Vagina (tissue), 2 donors: ENCODE measurements at regions not wholly inside any gene's neighbourhood (a gene's known extent, or its start where the extent isn't known, plus 50 kb on each side); places are given as distances from the start of the nearest gene placed in this dataset.

Experiments
- DNase-seq, 2 donors: peaks; one replicate each; pipeline ENCODE4 v3.0.0-alpha.2; 2017; ENCODE audit errors: extremely low spot score in 2 of 2
- H3K27ac ChIP-seq: fragments of 200-600 bp; sonication (generic); one replicate; pipeline ENCODE4 v1.5.1; 2019
- H3K27me3 ChIP-seq: fragments of 200-600 bp; sonication (generic); one replicate; pipeline ENCODE4 v1.5.1; 2019
- H3K36me3 ChIP-seq, 2 donors: fragments of 200-600 bp; sonication (generic); one replicate each; pipeline ENCODE4 v1.5.1; 2017 to 2019
- H3K4me1 ChIP-seq: fragments of 200-600 bp; sonication (generic); one replicate; pipeline ENCODE4 v1.5.1; 2019
- H3K4me3 ChIP-seq, 2 donors: fragments of 200-600 bp; sonication (generic); 1 replicate in 1 of 2; 2 replicates in 1 of 2; pipeline ENCODE4 v1.5.1; 2016 to 2019
- H3K9me3 ChIP-seq: fragments of 200-600 bp; sonication (generic); one replicate; pipeline ENCODE4 v1.5.1; 2019
- POLR2A ChIP-seq, 2 donors: fragments of 450-650 bp; IDR thresholded peaks; one replicate each; pipeline ENCODE4 v1.6.1; 2017; ENCODE audit warnings: antibody characterized with exemption in 2 of 2, mild to moderate bottlenecking in 2 of 2, moderate library complexity in 2 of 2
- POLR2AphosphoS5 ChIP-seq, 2 donors: sonication (generic); formaldehyde crosslinking; IDR thresholded peaks; one replicate each; pipeline ENCODE4 v1.9.0; 2017; ENCODE audit warnings: antibody characterized with exemption in 2 of 2, mild to moderate bottlenecking in 2 of 2, low read depth in 1 of 2; ENCODE audit not compliant: insufficient read depth in 1 of 2
- intact Hi-C: fragments of 100-400 bp; cut with DNase I; formaldehyde crosslinking; loops from one replicate; pipeline ENCODE4 v1.15.1; 2023
- TF ChIP-seq, protein P1 (sequence below), 3 experiments: fragments of 450-650 bp in 2 of 3; fragments of 200-600 bp in 1 of 3; sonication (generic) in 1 of 3; IDR thresholded peaks; one replicate each; pipeline ENCODE4 v1.5.1; 2017 to 2019; ENCODE audit warnings: antibody characterized with exemption in 3 of 3, mild to moderate bottlenecking in 2 of 3, moderate library complexity in 2 of 3

DNA sequence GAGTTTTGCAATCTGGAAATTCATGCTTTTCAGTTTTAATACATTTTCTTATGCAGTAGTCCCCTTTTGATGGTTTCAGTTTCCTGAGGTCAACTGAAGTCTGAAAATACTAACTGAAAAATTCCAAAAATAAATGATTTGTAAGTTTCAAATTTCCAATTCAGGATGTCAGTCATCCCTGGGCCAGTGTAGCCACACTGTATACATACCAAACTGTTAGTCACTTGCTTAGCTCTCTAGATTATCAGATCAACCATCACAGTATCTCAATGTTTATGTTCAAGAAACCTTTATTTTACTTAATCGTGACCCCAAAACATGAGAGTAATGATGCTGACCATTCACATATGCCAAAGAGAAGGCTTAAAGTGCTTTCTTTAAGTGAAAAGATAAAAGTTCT is 715.5 kb downstream of the GBE1 start:
- H3K27ac ChIP-seq = no peak overlapping the region
- no peak overlapping the region for H3K4me3 ChIP-seq
- DNase-seq = no peak
- no peaks in the 10 kb centered on the region for H3K9me3 ChIP-seq
- no peaks in the 10 kb centered on the region for H3K4me1 ChIP-seq
- H3K27me3 ChIP-seq = no peaks in the 10 kb centered on the region
- TF ChIP-seq, protein P1, sequence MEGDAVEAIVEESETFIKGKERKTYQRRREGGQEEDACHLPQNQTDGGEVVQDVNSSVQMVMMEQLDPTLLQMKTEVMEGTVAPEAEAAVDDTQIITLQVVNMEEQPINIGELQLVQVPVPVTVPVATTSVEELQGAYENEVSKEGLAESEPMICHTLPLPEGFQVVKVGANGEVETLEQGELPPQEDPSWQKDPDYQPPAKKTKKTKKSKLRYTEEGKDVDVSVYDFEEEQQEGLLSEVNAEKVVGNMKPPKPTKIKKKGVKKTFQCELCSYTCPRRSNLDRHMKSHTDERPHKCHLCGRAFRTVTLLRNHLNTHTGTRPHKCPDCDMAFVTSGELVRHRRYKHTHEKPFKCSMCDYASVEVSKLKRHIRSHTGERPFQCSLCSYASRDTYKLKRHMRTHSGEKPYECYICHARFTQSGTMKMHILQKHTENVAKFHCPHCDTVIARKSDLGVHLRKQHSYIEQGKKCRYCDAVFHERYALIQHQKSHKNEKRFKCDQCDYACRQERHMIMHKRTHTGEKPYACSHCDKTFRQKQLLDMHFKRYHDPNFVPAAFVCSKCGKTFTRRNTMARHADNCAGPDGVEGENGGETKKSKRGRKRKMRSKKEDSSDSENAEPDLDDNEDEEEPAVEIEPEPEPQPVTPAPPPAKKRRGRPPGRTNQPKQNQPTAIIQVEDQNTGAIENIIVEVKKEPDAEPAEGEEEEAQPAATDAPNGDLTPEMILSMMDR (IDR thresholded peaks at IDR 0.05) = no peak
- no peak for TF ChIP-seq POLR2AphosphoS5 (IDR thresholded peaks at IDR 0.05; ENCODE audit: insufficient read depth in 1 of 2, low read depth in 1 of 2)
- intact Hi-C loops = no loop called here
- H3K36me3 ChIP-seq = no peaks in the 10 kb centered on the region

DNA sequence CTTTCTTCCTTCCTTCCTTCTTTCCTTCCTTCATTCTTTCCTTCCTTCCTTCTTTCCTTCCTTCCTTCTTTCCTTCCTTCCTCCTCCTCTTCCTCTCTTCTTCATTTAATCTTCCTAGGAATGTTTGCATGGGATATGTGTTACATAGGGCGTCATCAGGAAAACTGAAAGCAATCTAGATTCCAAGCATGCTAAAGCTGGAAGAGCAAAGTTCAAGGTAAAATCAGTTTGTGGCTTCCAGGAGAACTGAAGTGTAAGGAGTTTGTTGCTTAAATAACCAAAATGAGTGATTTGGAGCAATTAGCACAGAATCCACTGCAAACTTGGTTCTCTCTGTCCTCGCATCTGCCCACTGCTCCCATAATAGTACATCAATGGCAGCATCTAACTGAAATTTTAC is 716.2 kb downstream of the GBE1 start:
- H3K27me3 ChIP-seq = no peaks in the 10 kb centered on the region
- H3K4me3 ChIP-seq = no peak overlapping the region
- no peaks in the 10 kb centered on the region for H3K36me3 ChIP-seq
- no peak for DNase-seq
- intact Hi-C loops = no loop called here
- TF ChIP-seq, protein P1 (IDR thresholded peaks at IDR 0.05) = no peak
- TF ChIP-seq POLR2A (IDR thresholded peaks at IDR 0.05) (no peak), POLR2AphosphoS5 (IDR thresholded peaks at IDR 0.05; ENCODE audit: insufficient read depth in 1 of 2, low read depth in 1 of 2) (no peak)
- H3K27ac ChIP-seq = no peak overlapping the region
- H3K9me3 ChIP-seq = no peaks in the 10 kb centered on the region
- H3K4me1 ChIP-seq = no peaks in the 10 kb centered on the region

DNA sequence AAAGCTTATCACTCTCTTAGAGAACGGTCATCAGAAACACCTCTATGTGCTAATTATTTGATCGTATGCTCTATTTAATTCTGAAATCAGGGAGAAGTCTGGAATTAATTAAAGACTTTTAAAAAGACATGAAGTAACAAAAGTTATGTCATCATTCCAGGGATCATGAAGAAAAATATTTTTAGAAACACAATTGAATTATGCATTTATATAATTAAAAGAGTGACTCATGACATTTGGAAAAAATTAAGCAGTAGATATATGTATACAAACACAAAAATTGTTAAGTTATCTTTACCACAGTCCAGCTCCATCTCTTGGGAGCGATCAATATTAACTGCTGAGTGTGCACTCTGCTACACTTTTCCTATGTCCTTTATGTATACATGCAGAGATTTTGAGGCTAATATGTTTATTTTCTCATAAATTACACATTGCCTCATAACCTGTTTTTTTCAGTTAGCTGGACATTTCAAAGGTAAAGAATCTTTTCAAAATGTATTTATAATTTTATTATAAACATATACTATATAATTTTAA is 717.7 kb downstream of the GBE1 start:
- no peak for DNase-seq
- no peak overlapping the region for H3K27ac ChIP-seq
- TF ChIP-seq, protein P1 (IDR thresholded peaks at IDR 0.05) = no peak
- TF ChIP-seq POLR2A (IDR thresholded peaks at IDR 0.05) (no peak), POLR2AphosphoS5 (IDR thresholded peaks at IDR 0.05; ENCODE audit: insufficient read depth in 1 of 2, low read depth in 1 of 2) (no peak)
- no peaks in the 10 kb centered on the region for H3K4me1 ChIP-seq
- H3K9me3 ChIP-seq = no peaks in the 10 kb centered on the region
- no peaks in the 10 kb centered on the region for H3K27me3 ChIP-seq
- no peak overlapping the region for H3K4me3 ChIP-seq
- intact Hi-C loops = no loop called here
- no peaks in the 10 kb centered on the region for H3K36me3 ChIP-seq

DNA sequence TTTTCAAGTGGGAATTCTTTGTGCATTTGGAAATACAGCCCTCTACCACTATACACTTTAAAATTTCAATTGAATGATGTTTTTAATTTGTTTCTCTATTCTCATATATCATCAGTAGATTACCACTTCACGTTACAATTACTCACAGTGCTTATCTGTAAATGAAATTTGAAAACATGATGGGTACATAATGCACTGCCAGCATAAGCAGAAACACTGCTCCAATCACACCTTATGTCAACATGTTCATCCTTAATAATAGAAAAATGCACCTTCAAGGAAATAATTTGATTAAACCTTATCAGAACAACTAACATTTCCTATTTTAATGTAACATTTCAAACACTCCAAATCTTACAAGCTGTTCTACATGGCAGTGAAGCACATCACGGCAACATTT is 718.4 kb downstream of the GBE1 start:
- no peaks in the 10 kb centered on the region for H3K27me3 ChIP-seq
- TF ChIP-seq POLR2A (IDR thresholded peaks at IDR 0.05) (no peak), POLR2AphosphoS5 (IDR thresholded peaks at IDR 0.05; ENCODE audit: insufficient read depth in 1 of 2, low read depth in 1 of 2) (no peak)
- TF ChIP-seq, protein P1 (IDR thresholded peaks at IDR 0.05) = no peak

DNA sequence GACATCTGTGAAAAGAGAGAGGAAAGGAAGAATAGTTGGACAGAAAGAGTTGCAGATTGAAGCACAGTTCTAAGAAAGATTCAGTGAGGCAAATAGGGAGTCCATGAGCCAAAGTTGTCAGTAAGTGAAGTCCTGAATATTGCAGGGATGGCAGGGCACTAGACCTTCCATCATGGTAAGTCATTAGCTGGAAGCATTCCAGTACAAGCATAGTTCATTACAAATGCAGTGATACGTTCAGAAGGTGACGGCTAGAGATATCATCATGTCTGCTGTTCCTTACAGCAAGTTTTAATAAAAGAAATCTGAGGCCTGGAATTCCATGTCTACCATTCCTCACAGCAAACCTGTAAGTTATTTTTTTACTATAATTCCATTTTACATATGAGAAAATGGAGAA is 720.1 kb downstream of the GBE1 start:
- H3K27me3 ChIP-seq = no peaks in the 10 kb centered on the region
- DNase-seq = no peak
- H3K36me3 ChIP-seq = no peaks in the 10 kb centered on the region
- no peaks in the 10 kb centered on the region for H3K4me1 ChIP-seq
- intact Hi-C loops = no loop called here
- H3K27ac ChIP-seq = no peak overlapping the region
- H3K4me3 ChIP-seq = no peak overlapping the region
- TF ChIP-seq, protein P1 (IDR thresholded peaks at IDR 0.05) = no peak
- no peak for TF ChIP-seq POLR2A (IDR thresholded peaks at IDR 0.05)
- no peak for TF ChIP-seq POLR2AphosphoS5 (IDR thresholded peaks at IDR 0.05; ENCODE audit: insufficient read depth in 1 of 2, low read depth in 1 of 2)
- H3K9me3 ChIP-seq = no peaks in the 10 kb centered on the region

More for the DNA sequence above, 718.4 kb downstream of the GBE1 start:
- Histone ChIP-seq H3K4me3 (no peak overlapping the region), H3K9me3 (no peaks in the 10 kb centered on the region), H3K36me3 (no peaks in the 10 kb centered on the region), H3K27ac (no peak overlapping the region), H3K4me1 (no peaks in the 10 kb centered on the region)
- no peak for DNase-seq
- intact Hi-C loops = no loop called here
